A172 (cell line): ENCODE measurements at regions not wholly inside any gene's neighbourhood (a gene's known extent, or its start where the extent isn't known, plus 50 kb on each side); places are given as distances from the start of the nearest gene placed in this dataset.
"Not testable (repeated sequence)": the region's sequence is repeated elsewhere in the genome, so short reads cannot be mapped to it uniquely, and the experiment has no call there.

Experiments used
- DNase-seq: peaks from one replicate; pipeline ENCODE4 v3.0.0-alpha.2; 2015; ENCODE audit warnings: low spot score

DNA sequence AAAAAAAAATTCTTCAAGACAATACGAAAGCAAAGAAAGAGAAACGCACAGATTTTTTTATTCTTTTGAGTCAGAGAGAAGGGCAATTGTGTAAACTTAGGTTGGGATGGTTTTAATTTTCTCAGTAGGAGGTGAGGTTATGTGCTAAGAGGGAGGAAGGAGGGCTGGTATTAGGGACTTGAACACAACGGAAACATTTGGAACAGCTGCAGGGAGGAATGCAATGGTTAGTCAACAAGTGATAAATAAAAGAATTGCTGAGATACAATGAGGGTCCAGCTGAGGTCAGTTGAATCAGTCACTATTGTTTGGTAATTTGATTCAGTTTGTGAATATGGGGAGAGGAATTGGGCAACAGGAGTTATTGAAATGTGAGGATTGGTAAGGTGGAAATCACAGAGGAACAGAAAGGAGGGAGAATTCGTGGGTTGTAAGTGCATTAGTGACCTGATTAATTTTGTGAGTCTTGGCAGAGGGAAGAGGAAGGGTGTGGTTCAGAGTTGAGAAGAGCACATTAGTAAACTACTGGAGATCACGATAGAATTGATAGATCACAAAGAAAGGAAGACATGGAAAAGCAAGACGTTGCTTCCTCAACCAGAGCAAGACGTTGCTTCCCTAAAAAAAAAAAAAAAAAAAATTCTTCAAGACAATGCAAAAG is 499.5 kb upstream of the SPRY2 start:
- peak; percentile 1 for DNase-seq

DNA sequence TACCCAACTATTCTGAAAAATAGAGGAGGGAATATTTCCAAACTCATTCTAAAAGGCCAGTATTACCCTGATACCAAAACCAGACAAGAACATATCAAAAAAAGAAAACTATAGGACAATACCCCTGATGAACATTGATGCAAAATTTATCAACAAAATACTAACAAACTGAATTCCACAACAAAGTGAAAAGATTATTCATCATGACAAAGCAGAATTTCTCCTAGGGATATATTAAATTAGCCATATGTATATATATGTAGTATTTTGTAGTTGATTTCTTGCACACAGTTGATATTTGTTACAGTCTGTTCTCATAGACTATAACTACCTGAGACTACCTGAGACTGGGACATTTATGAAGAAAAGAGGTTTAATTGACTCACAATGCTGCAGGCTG is 495.0 kb upstream of the SPRY2 start:
- no peak for DNase-seq

DNA sequence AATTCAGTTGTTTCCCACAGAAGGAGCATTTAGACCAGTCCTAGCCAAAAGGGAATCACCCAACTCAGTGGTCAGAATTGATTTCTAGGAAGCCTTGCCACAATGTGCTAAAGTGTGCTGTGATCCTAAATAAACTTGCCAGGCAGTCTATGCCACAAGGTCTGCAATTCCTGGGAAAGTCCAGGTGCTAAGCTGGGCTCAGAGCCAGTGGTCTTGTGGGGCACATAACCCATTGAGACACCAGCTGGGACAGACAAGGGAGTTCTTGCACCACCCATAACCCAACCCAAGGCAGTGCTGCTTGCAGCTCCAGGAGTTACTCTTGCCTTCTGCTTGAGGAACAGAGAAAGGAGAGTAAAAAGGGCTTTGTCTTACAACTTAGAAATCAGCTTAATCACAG is 489.5 kb upstream of the SPRY2 start:
- DNase-seq = no peak

DNA sequence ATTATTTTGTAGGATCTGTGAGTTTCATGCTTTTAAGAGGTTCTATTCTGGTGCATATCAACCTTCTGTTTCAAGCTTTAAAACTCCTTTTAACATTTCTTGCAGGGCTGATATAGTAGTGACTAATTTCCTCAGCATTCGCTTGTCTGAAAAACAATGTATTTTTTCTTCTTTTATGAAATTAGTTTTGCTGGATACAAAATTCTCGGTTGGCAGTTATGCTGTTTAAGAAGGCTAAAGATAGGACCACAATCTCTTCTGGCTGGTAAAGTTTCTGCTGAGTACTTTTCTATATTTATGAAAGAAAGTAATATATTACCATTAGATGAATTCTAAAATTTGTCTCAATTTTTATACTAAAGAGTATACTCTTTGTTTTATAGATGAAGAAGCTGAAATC is 487.8 kb upstream of the SPRY2 start:
- DNase-seq = no peak

DNA sequence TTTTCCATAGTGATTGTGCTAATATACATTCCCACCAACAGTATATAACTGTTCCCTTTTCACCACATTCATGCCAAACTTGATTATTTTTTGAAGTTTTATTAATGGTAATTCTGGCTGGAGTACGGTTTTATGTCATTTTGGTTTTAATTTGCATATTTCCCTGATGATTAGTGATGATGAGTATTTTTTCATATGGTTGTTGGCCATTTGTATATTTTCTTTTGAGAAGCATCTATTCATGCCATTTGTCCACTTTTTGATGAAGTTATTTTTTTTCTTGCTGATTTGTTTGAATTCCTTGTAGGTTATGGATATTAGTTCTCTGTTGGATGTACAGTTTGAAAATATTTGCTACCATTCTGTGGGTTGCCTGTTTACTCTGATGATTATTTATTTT is 484.4 kb upstream of the SPRY2 start:
- DNase-seq = no peak

DNA sequence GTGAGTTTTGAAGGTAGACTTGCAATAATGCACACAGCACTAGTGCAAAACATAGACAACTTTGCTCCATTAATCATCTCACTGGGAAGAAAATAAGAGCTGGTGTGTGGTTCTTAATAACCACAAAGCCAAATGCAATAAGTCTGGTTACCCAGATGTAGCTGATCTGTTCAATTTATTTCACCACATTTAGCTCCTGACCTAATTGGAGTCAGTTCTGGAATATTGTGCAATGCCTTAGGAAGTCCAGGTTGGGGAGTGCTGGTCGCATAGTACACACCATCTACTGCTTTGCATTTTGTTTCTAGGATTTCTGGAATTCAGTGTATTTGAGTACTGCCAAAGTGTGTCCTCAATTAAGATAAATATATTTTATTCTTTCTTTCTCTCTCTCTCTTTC is 483.3 kb upstream of the SPRY2 start:
- DNase-seq = no peak

DNA sequence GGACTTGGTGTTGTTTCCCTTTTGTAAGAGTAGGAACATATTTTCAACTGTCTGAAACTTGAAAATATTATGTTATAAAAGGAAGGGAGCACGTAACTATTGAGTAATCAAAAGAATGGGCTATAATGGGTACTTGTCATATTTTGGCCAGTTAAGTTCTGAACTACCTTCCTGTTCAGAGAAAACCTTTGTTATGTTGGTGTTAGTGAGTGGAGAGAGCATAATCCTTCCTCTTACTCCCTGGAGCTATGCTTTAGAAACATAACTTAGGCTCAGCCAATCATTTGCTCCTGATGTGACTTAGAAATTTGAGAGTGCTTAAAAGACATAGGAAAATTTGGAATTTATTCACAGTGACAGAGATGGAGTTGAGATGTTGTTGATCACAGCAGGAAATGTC is 482.5 kb upstream of the SPRY2 start:
- DNase-seq = no peak

DNA sequence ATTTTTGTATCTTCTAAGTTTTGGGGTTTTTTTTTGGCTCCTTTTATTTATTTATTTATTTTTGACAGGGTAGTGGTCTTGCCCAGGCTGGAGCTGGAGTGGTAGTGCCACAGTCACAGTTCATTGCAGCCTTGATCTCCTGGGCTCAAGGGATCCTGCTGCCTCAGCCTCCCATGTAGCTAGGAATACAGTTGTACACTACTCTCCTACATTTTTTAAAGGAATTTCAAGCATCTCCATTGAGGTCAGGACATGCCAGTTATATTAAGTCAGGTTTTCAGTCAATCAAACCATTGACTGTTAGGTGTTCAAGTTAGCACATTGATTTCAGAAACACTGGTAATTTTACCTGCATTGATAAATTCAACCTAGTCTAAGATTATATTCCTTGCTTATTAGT is 480.5 kb upstream of the SPRY2 start:
- DNase-seq = no peak

DNA sequence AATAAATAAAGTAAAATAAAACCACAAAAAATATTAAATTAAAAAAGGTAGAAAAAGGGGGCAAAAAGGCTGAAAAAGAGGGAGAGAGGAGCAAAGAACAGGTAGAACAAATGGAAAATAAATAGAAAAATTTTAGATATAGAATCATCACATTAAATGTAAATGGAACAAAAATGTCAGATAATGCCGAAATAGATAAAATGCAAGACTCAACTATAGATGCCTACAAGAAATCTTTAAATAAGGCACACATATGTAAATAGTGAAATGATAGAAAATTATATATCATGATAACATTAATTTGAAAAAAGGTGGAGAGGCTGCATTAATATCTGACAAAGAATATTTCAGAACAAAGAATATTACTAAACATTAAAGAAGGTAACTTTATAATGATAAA is 477.1 kb upstream of the SPRY2 start:
- no peak for DNase-seq

DNA sequence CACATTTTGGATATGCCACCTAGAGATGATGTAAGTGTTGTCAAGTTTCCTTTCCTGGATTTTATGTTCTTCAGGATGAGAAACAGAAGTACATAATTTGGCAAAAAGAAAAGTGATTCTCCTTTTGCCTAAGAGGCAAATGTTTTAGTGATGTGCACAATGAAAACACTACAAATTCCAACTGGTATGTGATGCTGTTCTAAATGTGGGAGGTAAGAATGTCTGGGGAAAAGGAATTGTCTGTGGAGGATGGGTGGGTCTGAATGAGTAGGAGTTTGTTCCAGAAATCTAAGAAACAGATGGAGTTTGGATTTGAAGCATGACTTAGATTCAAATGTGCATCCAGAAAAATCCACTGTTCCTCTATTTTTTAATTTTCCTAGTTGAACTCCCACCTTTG is 473.6 kb upstream of the SPRY2 start:
- no peak for DNase-seq

DNA sequence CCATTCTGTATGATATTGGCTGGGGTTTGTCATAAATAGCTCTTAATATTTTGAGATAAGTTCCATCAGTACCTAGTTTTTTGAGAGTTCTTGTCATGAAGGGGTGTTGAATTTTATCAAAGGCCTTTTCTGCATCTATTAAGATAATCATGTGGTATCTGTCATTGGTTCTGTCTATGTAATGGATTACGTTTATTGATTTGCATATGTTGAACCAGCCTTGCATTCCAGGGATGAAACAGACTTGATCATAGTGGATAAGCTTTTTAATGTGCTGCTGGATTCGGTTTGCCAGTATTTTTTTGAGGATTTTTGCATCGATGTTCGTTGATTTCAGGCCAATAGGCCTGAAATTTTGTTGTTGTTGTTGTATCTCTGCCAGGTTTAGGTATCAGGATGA is 469.4 kb upstream of the SPRY2 start:
- DNase-seq = not testable (repeated sequence)

DNA sequence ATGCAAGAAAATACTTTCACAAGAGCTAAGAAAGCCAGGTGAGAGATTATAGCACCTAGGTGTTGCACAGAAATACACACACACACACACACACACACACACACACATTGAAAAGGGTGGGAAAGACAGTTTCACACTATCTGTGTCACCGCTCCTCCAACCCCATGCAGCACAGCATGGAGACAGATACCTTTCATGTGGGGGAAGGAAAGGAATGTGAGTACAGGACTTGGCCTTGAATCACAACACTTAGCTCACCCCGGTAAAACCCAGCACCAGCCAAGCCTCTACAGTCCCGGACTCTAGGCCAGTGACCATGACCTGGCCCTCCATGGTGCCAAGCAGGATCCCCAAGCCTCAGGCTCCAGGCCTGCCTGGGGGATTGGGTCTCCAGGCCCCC is 462.0 kb upstream of the SPRY2 start:
- DNase-seq = no peak

DNA sequence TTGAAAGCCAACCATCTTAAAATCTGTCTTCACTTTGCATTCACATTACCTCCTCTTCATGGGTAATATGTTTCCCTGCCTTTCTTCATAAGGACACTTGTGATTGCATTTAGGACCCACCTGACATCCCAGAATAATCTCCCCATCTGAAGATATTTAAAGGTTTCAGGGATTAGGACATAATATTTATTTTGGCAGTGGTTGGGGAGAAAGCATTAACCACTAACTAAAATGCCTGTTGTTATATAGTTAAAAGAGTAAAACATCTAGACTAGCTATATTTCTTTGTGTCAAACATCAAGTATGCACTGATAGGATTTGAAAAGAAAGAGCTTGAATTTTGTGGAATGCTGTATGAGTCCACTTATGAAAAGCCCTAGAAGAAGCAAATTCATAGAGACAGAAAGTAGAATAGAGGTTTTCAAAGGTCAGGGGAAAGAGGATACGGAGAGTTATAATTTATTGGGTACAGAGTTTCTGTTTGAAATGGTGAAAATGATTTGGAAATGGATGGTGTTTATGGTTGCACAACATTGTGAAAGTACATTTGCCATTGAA is 457.7 kb upstream of the SPRY2 start:
- no peak for DNase-seq

DNA sequence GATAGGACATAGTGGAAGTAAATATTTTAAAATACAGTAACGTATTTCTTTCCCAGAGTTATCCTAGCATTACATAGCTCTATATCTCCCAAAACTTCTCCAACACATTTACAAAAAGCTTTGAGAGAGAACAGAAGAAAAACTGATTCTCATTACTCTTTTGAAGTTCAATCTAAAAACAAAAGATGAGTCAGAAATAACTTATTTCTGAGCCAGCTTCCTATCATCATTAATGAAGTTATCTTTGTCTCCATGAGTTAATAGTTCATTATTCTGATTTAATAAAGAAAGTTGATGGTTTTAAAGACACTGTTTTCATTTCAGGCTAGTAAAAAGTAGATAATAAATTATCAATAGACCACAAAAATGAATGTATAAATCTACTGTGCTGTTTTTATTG is 446.7 kb upstream of the SPRY2 start:
- no peak for DNase-seq

DNA sequence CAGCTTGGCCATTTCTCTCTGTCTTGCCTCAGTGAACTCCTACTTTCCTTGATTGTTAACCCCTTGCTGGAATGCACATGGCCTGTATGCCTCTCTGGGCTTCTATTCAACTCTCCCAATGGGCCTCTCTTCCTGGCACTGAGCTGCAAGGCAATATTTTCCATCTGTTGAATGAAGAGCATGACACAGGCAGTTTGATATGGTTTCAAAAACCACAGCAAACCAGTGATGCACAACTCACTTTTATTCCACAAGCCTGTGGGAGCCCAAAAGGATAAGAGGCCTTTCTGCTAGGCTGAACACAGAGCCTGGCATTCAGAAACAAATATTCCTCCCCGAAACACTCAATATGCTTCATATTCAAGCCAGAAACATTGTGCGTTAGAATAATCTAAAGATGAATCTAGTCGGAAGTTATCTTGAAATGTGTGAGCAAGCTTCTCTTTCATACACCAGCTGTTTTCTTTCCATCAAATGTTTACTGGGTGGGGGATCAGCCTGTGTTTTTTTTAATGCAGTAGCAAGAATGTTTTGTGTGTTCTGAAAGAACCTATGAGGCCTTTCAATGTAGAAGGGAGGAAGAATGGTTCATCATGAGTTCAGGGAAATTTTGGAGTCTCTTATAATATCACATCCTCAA is 443.1 kb upstream of the SPRY2 start:
- no peak for DNase-seq

DNA sequence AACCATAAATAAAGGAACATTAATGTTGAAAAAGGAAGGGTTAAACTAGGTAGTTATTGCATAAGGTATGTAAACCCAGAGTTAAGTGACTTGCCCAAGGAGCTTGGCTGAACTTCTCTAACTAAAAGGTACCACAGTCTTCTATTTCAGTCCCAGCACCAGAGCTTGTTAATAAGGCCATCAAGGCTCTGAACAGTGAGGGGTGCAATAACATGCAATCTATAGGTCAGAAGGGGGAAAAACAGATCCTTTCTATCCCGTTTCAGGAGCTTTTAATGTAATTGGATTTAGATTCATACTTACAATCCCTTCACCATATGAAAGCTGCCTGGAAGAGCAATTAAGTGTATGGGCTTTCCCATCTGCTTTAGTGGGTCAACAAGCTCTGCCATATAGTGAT is 441.5 kb upstream of the SPRY2 start:
- DNase-seq = no peak

DNA sequence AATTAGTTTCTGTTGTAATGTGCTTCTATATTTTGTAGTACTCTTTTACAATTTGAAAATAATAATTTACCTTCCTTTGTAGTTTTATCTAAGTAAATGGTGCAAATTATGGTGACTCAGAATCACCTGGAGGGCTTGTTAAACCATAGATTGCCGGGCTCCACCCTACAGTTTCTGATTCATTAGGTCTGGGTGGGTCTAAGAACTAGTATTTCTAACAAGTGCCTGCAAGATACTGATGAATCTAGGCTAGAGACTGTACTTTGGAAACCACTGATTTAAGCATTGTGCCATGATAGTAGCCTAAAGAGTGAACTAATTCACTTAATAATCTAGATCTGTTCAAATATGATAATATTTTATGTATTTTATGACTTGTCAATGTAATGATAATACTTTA is 437.4 kb upstream of the SPRY2 start:
- no peak for DNase-seq

DNA sequence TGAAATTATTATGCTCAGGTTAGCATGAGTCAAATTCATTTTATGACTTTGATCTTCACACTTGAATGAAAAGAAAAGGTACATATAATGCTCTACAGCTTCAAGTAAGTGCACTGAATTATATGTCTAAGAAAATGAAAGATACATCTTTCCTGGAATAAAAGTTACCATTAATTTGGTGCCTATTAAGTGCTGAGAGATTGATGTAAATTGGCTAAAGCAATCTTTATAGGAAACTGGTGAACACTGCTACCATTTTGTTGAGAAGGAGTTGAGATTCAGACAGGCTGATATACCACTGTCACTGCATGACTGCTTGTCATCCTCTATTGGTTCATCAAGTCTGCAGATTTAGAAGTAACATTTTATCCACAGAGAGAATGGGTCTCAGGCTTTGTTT is 416.8 kb upstream of the SPRY2 start:
- no peak for DNase-seq

DNA sequence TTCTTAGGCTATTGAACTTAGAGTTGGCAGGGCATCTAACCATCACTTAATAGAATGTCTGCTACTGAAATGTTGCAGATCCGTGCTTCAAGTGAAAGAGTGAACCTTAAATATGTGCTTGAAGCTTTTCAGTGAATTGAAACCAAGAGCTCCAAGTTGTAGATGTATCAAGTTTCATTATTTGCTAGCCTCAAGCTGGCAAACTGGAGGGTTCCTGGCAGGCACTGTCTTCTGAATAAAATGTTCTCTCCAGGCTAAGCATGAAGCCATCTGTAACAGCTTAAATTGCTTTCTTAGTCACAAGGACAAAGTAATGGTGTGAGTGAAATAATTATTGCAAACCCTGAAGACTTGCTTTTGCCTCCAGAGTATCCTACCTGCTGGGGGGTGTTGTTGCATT is 415.0 kb upstream of the SPRY2 start:
- DNase-seq = no peak

DNA sequence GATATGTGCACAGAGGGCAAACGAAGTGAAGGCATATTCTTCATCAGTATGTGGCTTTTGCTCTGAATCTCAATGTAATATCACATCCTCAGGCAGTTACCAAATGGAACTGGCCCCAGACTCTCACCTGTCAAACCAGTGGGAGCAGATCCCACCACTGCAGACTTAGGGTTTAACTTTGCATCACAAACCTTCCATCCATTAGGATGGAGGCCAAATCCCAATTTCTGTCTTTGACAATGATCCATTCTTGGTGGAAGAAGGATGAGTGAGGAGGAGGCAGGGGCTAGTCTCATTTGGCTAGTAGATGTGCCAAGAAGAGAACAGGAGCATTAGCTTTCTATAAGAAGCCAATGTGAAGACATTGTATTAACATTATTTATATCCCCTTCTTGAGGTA is 413.5 kb upstream of the SPRY2 start:
- DNase-seq = no peak

DNA sequence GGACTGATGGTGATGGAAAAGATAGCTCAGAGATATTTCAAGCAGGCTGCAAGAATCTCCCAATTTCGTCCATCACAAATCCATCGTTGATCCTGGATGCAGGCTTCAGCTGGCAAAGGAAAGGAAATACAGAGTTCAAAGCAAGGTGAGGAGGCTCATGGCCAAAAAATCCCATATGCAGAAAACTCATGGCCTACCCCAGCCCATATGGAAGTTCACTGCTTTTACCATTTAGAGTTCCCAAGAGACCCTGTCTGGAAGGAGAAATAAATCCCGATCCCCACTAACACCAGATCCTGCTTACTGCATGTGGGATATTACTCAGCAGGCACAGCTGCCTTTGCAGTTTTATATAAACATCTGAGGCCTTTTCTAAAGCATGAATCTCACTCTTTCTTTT is 412.9 kb upstream of the SPRY2 start:
- DNase-seq = no peak

DNA sequence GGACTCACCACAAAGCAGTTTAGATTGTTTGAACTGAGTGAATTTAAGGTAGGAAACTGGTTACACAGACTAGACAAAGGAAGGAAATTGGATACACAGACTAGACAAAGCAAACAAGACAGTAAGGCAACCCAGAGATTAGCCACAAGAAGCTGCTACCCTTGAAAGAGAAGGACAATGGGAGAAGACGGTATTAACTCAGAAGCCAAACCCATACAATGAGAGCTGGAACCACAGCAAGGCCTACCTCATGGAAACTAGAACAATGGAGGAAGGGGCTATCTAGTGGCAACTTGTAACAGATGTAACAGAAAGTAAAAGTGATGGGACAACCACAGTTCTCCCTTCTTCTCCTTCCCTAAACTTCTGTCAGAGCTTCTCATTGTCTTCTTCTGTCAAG is 410.9 kb upstream of the SPRY2 start:
- no peak for DNase-seq

DNA sequence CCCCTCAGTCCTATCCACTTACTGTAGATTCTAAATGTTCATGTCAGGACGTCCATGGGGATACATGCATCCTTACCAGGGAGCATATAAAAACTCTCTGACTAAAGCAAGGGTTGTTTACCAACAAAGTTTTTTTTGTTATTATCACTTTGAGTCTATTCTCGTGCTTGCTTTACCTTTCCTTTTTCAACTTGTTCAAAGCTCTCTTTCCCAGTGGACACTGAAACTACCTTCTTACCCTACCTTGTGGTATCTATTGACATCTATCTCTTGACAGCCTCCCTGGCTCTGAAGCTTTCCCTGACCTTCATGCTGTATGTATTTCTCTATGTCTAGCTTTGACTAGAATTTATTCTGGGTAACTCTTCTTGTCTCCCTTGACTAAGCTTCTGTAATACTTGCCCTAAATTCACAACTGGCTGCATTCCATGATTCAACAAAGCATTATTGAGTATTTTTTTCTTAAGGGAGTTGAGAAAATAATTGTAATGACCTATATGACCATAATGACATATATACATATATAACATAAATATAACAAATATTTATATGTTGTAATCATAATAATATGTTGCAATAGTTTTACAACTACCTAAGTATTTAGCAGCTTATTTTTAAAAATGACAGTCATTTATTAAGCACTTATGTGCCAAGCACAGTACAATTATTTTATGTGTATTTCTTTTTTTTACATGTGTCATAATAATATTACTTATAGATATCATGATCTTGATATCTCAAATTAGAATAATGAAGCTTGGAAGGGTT is 403.4 kb upstream of the SPRY2 start:
- no peak for DNase-seq
